ENCODE measurements at regions not wholly inside any gene's neighbourhood (a gene's known extent, or its start where the extent isn't known, plus 50 kb on each side); places are given as distances from the start of the nearest gene placed in this dataset.

GRCh38 chr5:123681061-123681460, 169.1 kb downstream of the CSNK1G3 start:
- no peak overlapping the region for H2AFZ ChIP-seq (ENCODE audit: insufficient read depth, low read depth, low read length, poor library complexity, severe bottlenecking)
- no peaks in the 10 kb centered on the region for H4K20me1 ChIP-seq (ENCODE audit: control insufficient read depth, insufficient read depth, low read length, poor library complexity, severe bottlenecking)
- CTCF ChIA-PET: no interaction called here
- DNase-seq (no peak), ATAC-seq (ENCODE audit: low read depth) (no peak)
- intact Hi-C loops (cut with micrococcal nuclease): no loop called here
- H3K4me3 Mint-ChIP-seq: no peak overlapping the region
- TF ChIP-seq, protein P1, sequence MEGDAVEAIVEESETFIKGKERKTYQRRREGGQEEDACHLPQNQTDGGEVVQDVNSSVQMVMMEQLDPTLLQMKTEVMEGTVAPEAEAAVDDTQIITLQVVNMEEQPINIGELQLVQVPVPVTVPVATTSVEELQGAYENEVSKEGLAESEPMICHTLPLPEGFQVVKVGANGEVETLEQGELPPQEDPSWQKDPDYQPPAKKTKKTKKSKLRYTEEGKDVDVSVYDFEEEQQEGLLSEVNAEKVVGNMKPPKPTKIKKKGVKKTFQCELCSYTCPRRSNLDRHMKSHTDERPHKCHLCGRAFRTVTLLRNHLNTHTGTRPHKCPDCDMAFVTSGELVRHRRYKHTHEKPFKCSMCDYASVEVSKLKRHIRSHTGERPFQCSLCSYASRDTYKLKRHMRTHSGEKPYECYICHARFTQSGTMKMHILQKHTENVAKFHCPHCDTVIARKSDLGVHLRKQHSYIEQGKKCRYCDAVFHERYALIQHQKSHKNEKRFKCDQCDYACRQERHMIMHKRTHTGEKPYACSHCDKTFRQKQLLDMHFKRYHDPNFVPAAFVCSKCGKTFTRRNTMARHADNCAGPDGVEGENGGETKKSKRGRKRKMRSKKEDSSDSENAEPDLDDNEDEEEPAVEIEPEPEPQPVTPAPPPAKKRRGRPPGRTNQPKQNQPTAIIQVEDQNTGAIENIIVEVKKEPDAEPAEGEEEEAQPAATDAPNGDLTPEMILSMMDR (IDR thresholded peaks at IDR 0.05): no peak
- no peak for TF ChIP-seq EZH2 (IDR thresholded peaks at IDR 0.05; ENCODE audit: borderline replicate concordance, insufficient read depth, low read depth, low read length, poor library complexity, severe bottlenecking)
- no peak overlapping the region for H3K4me2 ChIP-seq (replicated peaks; ENCODE audit: low read depth, low read length, poor library complexity, severe bottlenecking)
- no peak overlapping the region for H3K27ac ChIP-seq (ENCODE audit: low read length in 2 of 2)
- H3K4me1 Mint-ChIP-seq: no peaks in the 10 kb centered on the region
- H3K9ac ChIP-seq (ENCODE audit: low read length): no peak overlapping the region
- POLR2A ChIA-PET: no interaction called here
- H3K27me3 Mint-ChIP-seq: no peaks in the 10 kb centered on the region
- no peaks in the 10 kb centered on the region for H3K27me3 ChIP-seq (replicated peaks in 1 of 4; ENCODE audit: control extremely low read depth in 1 of 4, control insufficient read depth in 3 of 4, insufficient read depth in 4 of 4, low read length in 3 of 4)
- no peak overlapping the region for H3K4me3 ChIP-seq (ENCODE audit: control extremely low read depth in 1 of 5, extremely low read depth in 1 of 5, insufficient read depth in 1 of 5, low read depth in 2 of 5, low read length in 4 of 5)
- H3K9me3 ChIP-seq (ENCODE audit: control extremely low read depth in 1 of 3, control insufficient read depth in 2 of 3, insufficient read depth in 1 of 3, low read length in 2 of 3): peaks cover 0 to 6% (median 5%) of the 10 kb centered on the region in 3 donors
- H3K4me1 ChIP-seq (ENCODE audit: control insufficient read depth in 2 of 2, insufficient read depth in 2 of 2, low read length in 2 of 2): no peaks in the 10 kb centered on the region
- H3K27ac Mint-ChIP-seq: no peak overlapping the region
- no peaks in the 10 kb centered on the region for H3K36me3 ChIP-seq (replicated peaks in 1 of 2; ENCODE audit: control extremely low read depth in 1 of 2, control insufficient read depth in 1 of 2, extremely low read depth in 1 of 2, insufficient read depth in 2 of 2, low read length in 1 of 2)
- H3K9me3 Mint-ChIP-seq (ENCODE audit: insufficient read depth): peaks cover 3% of the 10 kb centered on the region
- no peaks in the 10 kb centered on the region for H3K79me2 ChIP-seq (ENCODE audit: control insufficient read depth, insufficient read depth, low read length)

GRCh38 chr5:123673107-123673506, 161.1 kb downstream of the CSNK1G3 start:
- no peak for TF ChIP-seq EZH2 (IDR thresholded peaks at IDR 0.05; ENCODE audit: borderline replicate concordance, insufficient read depth, low read depth, low read length, poor library complexity, severe bottlenecking)
- TF ChIP-seq, protein P1 (IDR thresholded peaks at IDR 0.05): no peak
- Histone ChIP-seq H3K4me3 (ENCODE audit: control extremely low read depth in 1 of 5, extremely low read depth in 1 of 5, insufficient read depth in 1 of 5, low read depth in 2 of 5, low read length in 4 of 5) (no peak overlapping the region), H3K4me1 (ENCODE audit: control insufficient read depth in 2 of 2, insufficient read depth in 2 of 2, low read length in 2 of 2) (peaks cover 0 to 3% of the 10 kb centered on the region in 2 donors), H3K36me3 (replicated peaks in 1 of 2; ENCODE audit: control extremely low read depth in 1 of 2, control insufficient read depth in 1 of 2, extremely low read depth in 1 of 2, insufficient read depth in 2 of 2, low read length in 1 of 2) (no peaks in the 10 kb centered on the region), H3K27me3 (replicated peaks in 1 of 4; ENCODE audit: control extremely low read depth in 1 of 4, control insufficient read depth in 3 of 4, insufficient read depth in 4 of 4, low read length in 3 of 4) (no peaks in the 10 kb centered on the region), H3K9ac (ENCODE audit: low read length) (no peak overlapping the region), H2AFZ (ENCODE audit: insufficient read depth, low read depth, low read length, poor library complexity, severe bottlenecking) (no peak overlapping the region), H3K79me2 (ENCODE audit: control insufficient read depth, insufficient read depth, low read length) (no peaks in the 10 kb centered on the region), H3K27ac (ENCODE audit: low read length in 2 of 2) (no peak overlapping the region), H4K20me1 (ENCODE audit: control insufficient read depth, insufficient read depth, low read length, poor library complexity, severe bottlenecking) (no peaks in the 10 kb centered on the region), H3K4me2 (replicated peaks; ENCODE audit: low read depth, low read length, poor library complexity, severe bottlenecking) (no peak overlapping the region), H3K9me3 (ENCODE audit: control extremely low read depth in 1 of 3, control insufficient read depth in 2 of 3, insufficient read depth in 1 of 3, low read length in 2 of 3) (no peaks in the 10 kb centered on the region)
- WGBS (ENCODE audit: insufficient coverage): 60% methylated on average over 1 of the region's 2 CpGs
- H3K4me1 Mint-ChIP-seq: peaks cover 2% of the 10 kb centered on the region
- DNase-seq: no peak
- no peak overlapping the region for H3K4me3 Mint-ChIP-seq
- ChIA-PET POLR2A (no interaction called here), CTCF (interaction anchor here (0.8 kb wide), 1 partner anchor 533 kb away, joined by 3 read pairs; no protein-coding TSS in a partner anchor)
- H3K27me3 Mint-ChIP-seq: no peaks in the 10 kb centered on the region
- no peak for ATAC-seq (ENCODE audit: low read depth)
- intact Hi-C loops (cut with micrococcal nuclease): no loop called here
- no peaks in the 10 kb centered on the region for H3K9me3 Mint-ChIP-seq (ENCODE audit: insufficient read depth)
- no peak overlapping the region for H3K27ac Mint-ChIP-seq
